K562 (cell line): ENCODE measurements at regions not wholly inside any gene's neighbourhood (a gene's known extent, or its start where the extent isn't known, plus 50 kb on each side); places are given as distances from the start of the nearest gene placed in this dataset.

Source experiments
- ATAC-seq: fragments of 200-7000 bp; cut with Tn5 transposase; 3 replicates; pipeline ENCODE4 v1.9.1; 2020; ENCODE audit warnings: moderate library complexity
- BruUV-seq: library from RNA; stranded (reverse); fragments of 400-500 nt; replicated peaks from 2 replicates; lab custom pipeline; 2021; lab: Mats Ljungman, UMichigan
- CTCF ChIA-PET: fragments of 300-600 bp; formaldehyde crosslinking; extraction: SDS; loops from one replicate; lab custom pipeline; 2021; ENCODE audit warnings: low intra/inter-chr PET ratio; lab: Yijun Ruan, JAX
- POLR2A ChIA-PET: fragments of 300-600, 350-650 bp; sonication (Branson Sonifier 250); formaldehyde crosslinking; extraction: SDS; loops from one replicate; lab custom pipeline; 2021; ENCODE audit warnings: antibody characterized with exemption, inconsistent platforms; lab: Yijun Ruan, JAX
- DNase-seq, 4 experiments: peaks; one replicate each; pipeline versions ENCODE4 v3.0.0 to v3.0.0-alpha.2; 2011 to 2018; ENCODE audit warnings: low spot score in 3 of 4, mixed read lengths in 3 of 4; ENCODE audit errors: extremely low read depth in 1 of 4
- FAIRE-seq: peaks from 2 replicates; lab custom pipeline; 2011; peaks lifted over from hg19 to GRCh38; lab: Jason Lieb, UNC
- H2AFZ ChIP-seq: 2 replicates; pipeline ENCODE4 v1.6.0; 2011; ENCODE audit warnings: low read depth, low read length, control low read depth, inconsistent platforms
- H3K27ac ChIP-seq: fragments of 200-600 bp; 3 replicates; pipeline ENCODE4 v1.8.0; 2011; ENCODE audit warnings: low read depth, mild to moderate bottlenecking, control low read depth, inconsistent platforms, low read length, moderate library complexity, mixed read lengths; ENCODE audit errors: extremely low read depth
- H3K27me3 ChIP-seq, 2 experiments: fragments of 300-600 bp in 1 of 2; 2 replicates in 1 of 2; 3 replicates in 1 of 2; pipeline versions ENCODE4 v1.6.0 to v1.8.0; 2011; ENCODE audit warnings: inconsistent platforms in 2 of 2, low read length in 2 of 2, mild to moderate bottlenecking in 1 of 2, mixed read lengths in 1 of 2, moderate library complexity in 1 of 2; ENCODE audit not compliant: control insufficient read depth in 2 of 2, insufficient read depth in 2 of 2
- H3K36me3 ChIP-seq: fragments of 300-600 bp; 3 replicates; pipeline ENCODE4 v1.8.0; 2011; ENCODE audit warnings: mild to moderate bottlenecking, low read length, inconsistent platforms; ENCODE audit not compliant: control insufficient read depth, insufficient read depth
- H3K4me1 ChIP-seq, 2 experiments: fragments of 200-600 bp in 1 of 2; replicated peaks in 1 of 2; 2 replicates in 1 of 2; 3 replicates in 1 of 2; pipeline versions ENCODE4 v1.5.1 to v1.8.0; 2011; ENCODE audit warnings: inconsistent platforms in 2 of 2, low read length in 2 of 2, mild to moderate bottlenecking in 1 of 2, mixed read lengths in 1 of 2, moderate library complexity in 1 of 2; ENCODE audit not compliant: control insufficient read depth in 2 of 2, insufficient read depth in 2 of 2
- H3K4me2 ChIP-seq: 2 replicates; pipeline ENCODE4 v1.6.1; 2011; ENCODE audit warnings: low read length, control low read depth, inconsistent platforms, mixed read lengths; ENCODE audit not compliant: insufficient read depth
- H3K4me3 ChIP-seq: fragments of 200-600 bp; sonication (generic), shearing (Covaris generic); 2 replicates; pipeline ENCODE4 v1.5.1; 2016; ENCODE audit warnings: control low read depth, inconsistent platforms
- H3K79me2 ChIP-seq: fragments of 200-600 bp; 3 replicates; pipeline ENCODE4 v1.8.0; 2011; ENCODE audit warnings: low read length, inconsistent platforms; ENCODE audit not compliant: control insufficient read depth, insufficient read depth
- H3K9ac ChIP-seq, 2 experiments: 2 replicates each; pipeline versions ENCODE4 v1.6.0 to v1.6.1; 2011; ENCODE audit warnings: low read depth in 2 of 2, low read length in 2 of 2, control low read depth in 1 of 2, inconsistent platforms in 1 of 2, mild to moderate bottlenecking in 1 of 2, mixed read lengths in 1 of 2; ENCODE audit not compliant: insufficient read depth in 1 of 2
- H3K9me1 ChIP-seq: one replicate; pipeline ENCODE4 v1.6.0; 2011; ENCODE audit warnings: inconsistent platforms, mild to moderate bottlenecking, low read length, moderate library complexity; ENCODE audit not compliant: control insufficient read depth, insufficient read depth
- H3K9me3 ChIP-seq: replicated peaks from 2 replicates; pipeline ENCODE4 v1.5.1; 2011; ENCODE audit warnings: low read depth, low read length, inconsistent platforms; ENCODE audit not compliant: control insufficient read depth, insufficient read depth
- H4K20me1 ChIP-seq: replicated peaks from 2 replicates; pipeline ENCODE4 v1.6.1; 2011; ENCODE audit warnings: low read length, inconsistent platforms, mixed read lengths; ENCODE audit not compliant: control insufficient read depth, insufficient read depth
- CBX5 ChIP-seq: IDR thresholded peaks from 2 replicates; pipeline ENCODE4 v1.6.1; 2014; ENCODE audit warnings: low read depth, borderline replicate concordance
- CCNT2 ChIP-seq: IDR thresholded peaks from 2 replicates; pipeline ENCODE4 v1.6.1; 2011; ENCODE audit warnings: borderline replicate concordance, low read depth, mild to moderate bottlenecking, moderate library complexity, mixed read lengths, low read length; ENCODE audit not compliant: insufficient read length; ENCODE audit errors: extremely low read depth
- CHD4 ChIP-seq: fragments of 200-600 bp; sonication (generic); IDR thresholded peaks from 3 replicates; pipeline ENCODE4 v1.6.1; 2012; ENCODE audit warnings: low read depth, mild to moderate bottlenecking, mixed read lengths, low read length, inconsistent platforms; ENCODE audit not compliant: insufficient read depth, insufficient replicate concordance, poor library complexity, severe bottlenecking
- DDX20 ChIP-seq: fragments of 450-650 bp; IDR thresholded peaks from 2 replicates; pipeline ENCODE4 v1.6.1; 2016; ENCODE audit warnings: missing genetic modification characterization, low read depth, mild to moderate bottlenecking, missing compliant biosample characterization, moderate library complexity
- E2F6 ChIP-seq, 2 experiments: IDR thresholded peaks; 2 replicates each; pipeline ENCODE4 v1.6.1; 2011; ENCODE audit warnings: borderline replicate concordance in 1 of 2, control low read depth in 1 of 2, low read depth in 1 of 2, low read length in 1 of 2, mild to moderate bottlenecking in 1 of 2, mixed read lengths in 1 of 2, moderate library complexity in 1 of 2; ENCODE audit not compliant: insufficient read depth in 1 of 2, insufficient read length in 1 of 2, poor library complexity in 1 of 2, severe bottlenecking in 1 of 2; ENCODE audit errors: extremely low read depth in 1 of 2
- ETV5 ChIP-seq: sonication (generic); formaldehyde crosslinking; IDR thresholded peaks from 2 replicates; pipeline ENCODE4 v1.4.0; 2020; ENCODE audit warnings: low read depth, mild to moderate bottlenecking, missing genetic modification reagents
- FOXA3 ChIP-seq, 2 experiments: fragments of 450-650 bp in 1 of 2; sonication (generic) in 1 of 2; formaldehyde crosslinking; IDR thresholded peaks in 1 of 2; conservative IDR thresholded peaks in 1 of 2; 2 replicates each; pipeline versions ENCODE4 v1.4.0 to v1.8.0; 2020 to 2022; ENCODE audit warnings: mild to moderate bottlenecking in 2 of 2, missing genetic modification reagents in 1 of 2
- FOXP4 ChIP-seq: sonication (generic); formaldehyde crosslinking; IDR thresholded peaks from 2 replicates; pipeline ENCODE4 v1.8.0; 2022; ENCODE audit warnings: mild to moderate bottlenecking, missing genetic modification reagents, borderline replicate concordance
- NR2C1 ChIP-seq, 2 experiments: fragments of 450-650 bp; IDR thresholded peaks; 2 replicates each; pipeline ENCODE4 v1.6.1; 2017; ENCODE audit warnings: mild to moderate bottlenecking in 2 of 2, antibody characterized with exemption in 1 of 2, inconsistent platforms in 1 of 2, missing compliant biosample characterization in 1 of 2, missing genetic modification characterization in 1 of 2
- SMARCA5 ChIP-seq: fragments of 450-650 bp; IDR thresholded peaks from 2 replicates; pipeline ENCODE4 v1.6.1; 2016
- ZNF316 ChIP-seq: fragments of 450-650 bp; IDR thresholded peaks from 2 replicates; pipeline ENCODE4 v1.6.1; 2016
- ZNF354B ChIP-seq: fragments of 250-450 bp; sonication (Bioruptor Pico); IDR thresholded peaks from 2 replicates; pipeline ENCODE4 v1.4.0; 2020
- ZNF695 ChIP-seq: fragments of 450-650 bp; formaldehyde crosslinking; IDR thresholded peaks from 2 replicates; pipeline ENCODE4 v1.4.0; 2020; ENCODE audit warnings: mild to moderate bottlenecking, moderate library complexity
- WGBS: fragments of 100-300 bp; shearing (Covaris generic); methylation state at CpG from one replicate; pipeline ENCODE4 v1.1.6; 2016; ENCODE audit warnings: low coverage, mixed read lengths; ENCODE audit not compliant: insufficient coverage; ENCODE audit errors: missing lambda C conversion rate; 5-methylcytosine and 5-hydroxymethylcytosine counted together
- in situ Hi-C: fragments of 300-500 bp; cut with MboI; formaldehyde crosslinking; loops from 4 replicates; pipeline ENCODE4 v1.15.0; 2018; ENCODE audit warnings: inconsistent platforms, mixed read lengths
- intact Hi-C: fragments of 100-400 bp; cut with micrococcal nuclease; formaldehyde crosslinking; loops from 2 replicates; pipeline ENCODE4 v1.14.2; 2022
- TF ChIP-seq, protein P1 (sequence below): fragments of 250-450 bp; sonication (Bioruptor Pico); IDR thresholded peaks from 2 replicates; pipeline ENCODE4 v1.8.0; 2021; ENCODE audit warnings: moderate library complexity, mild to moderate bottlenecking, inconsistent platforms

DNA sequence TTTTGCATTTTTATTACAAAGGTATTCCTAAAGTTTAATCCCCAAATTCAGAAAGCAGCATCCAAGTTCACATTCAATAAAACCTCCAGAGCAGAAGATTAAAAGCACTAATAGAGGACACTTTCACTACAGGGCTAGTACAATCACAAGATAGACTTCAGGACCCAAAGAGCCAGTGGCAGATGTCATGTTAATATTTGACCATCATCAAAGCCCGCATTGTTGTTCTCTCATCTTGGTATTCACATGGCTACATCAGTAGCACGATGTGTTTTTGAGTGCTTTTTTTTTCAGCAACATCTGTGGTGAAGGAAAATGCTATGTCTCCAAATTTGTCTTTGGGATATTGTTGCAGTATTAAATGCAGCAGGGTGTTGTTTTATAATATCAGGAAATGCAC lies 134.3 kb downstream of the ARL4A start:
- ChIA-PET CTCF (no interaction called here), POLR2A (no interaction called here)
- no TSS peak for BruUV-seq
- Histone ChIP-seq H3K9me1 (no peaks in the 10 kb centered on the region), H3K9me3 (no peaks in the 10 kb centered on the region), H3K27me3 (no peaks in the 10 kb centered on the region), H4K20me1 (no peaks in the 10 kb centered on the region), H3K4me3 (no peak overlapping the region), H3K79me2 (no peaks in the 10 kb centered on the region), H3K4me2 (no peak overlapping the region), H3K9ac (no peak overlapping the region), H3K4me1 (peaks cover 0 to 3% of the 10 kb centered on the region in 2 experiments; a peak in 1 of 5 replicates), H3K27ac (no peak overlapping the region), H2AFZ (no peak overlapping the region), H3K36me3 (no peaks in the 10 kb centered on the region)
- in situ Hi-C loops: no loop called here
- 61% methylated on average over 2 of the region's 2 CpGs for WGBS
- ATAC-seq (no peak), FAIRE-seq (no peak), DNase-seq (no peak)
- intact Hi-C loops: no loop called here
- TF ChIP-seq SMARCA5: no peak
- TF ChIP-seq ZNF354B: no peak
- no peak for TF ChIP-seq NR2C1 (IDR thresholded peaks at IDR 0.05)
- TF ChIP-seq NR2C1 (tag; IDR thresholded peaks at IDR 0.05): no peak
- no peak for TF ChIP-seq DDX20 (tag)
- no peak for TF ChIP-seq ZNF695 (CRISPR knock-in tag)
- TF ChIP-seq CCNT2: no peak
- TF ChIP-seq CBX5: no peak
- TF ChIP-seq E2F6 (IDR thresholded peaks at IDR 0.05; ENCODE audit: borderline replicate concordance in 1 of 2, extremely low read depth in 1 of 2, insufficient read depth in 1 of 2, insufficient read length in 1 of 2, low read depth in 1 of 2, low read length in 1 of 2, poor library complexity in 1 of 2, severe bottlenecking in 1 of 2): no peak
- no peak for TF ChIP-seq ETV5
- TF ChIP-seq, protein P1, sequence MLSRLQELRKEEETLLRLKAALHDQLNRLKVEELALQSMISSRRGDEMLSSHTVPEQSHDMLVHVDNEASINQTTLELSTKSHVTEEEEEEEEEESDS (CRISPR knock-in tag): no peak
- no peak for TF ChIP-seq ZNF316
- TF ChIP-seq CHD4: no peak
- TF ChIP-seq FOXA3 (CRISPR knock-in tag; conservative IDR thresholded peaks at IDR 0.05 in 1 of 2, IDR thresholded peaks at IDR 0.05 in 1 of 2): no peak
- TF ChIP-seq FOXP4: no peak
